ENCODE measurements at regions not wholly inside any gene's neighbourhood (a gene's known extent, or its start where the extent isn't known, plus 50 kb on each side); places are given as distances from the start of the nearest gene placed in this dataset.

- Histone ChIP-seq H3K23me2 (ENCODE audit: low read depth, low read length) (no peaks in the 10 kb centered on the region), H3K23ac (ENCODE audit: insufficient read length) (no peak overlapping the region), H4K8ac (ENCODE audit: extremely low read depth, insufficient read depth, low read length) (no peak overlapping the region), H4K20me1 (replicated peaks in 1 of 2; ENCODE audit: control insufficient read depth in 1 of 2, insufficient read depth in 2 of 2, low read length in 2 of 2) (no peaks in the 10 kb centered on the region), H2BK5ac (ENCODE audit: low read depth, low read length) (no peak overlapping the region), H2BK15ac (ENCODE audit: low read length) (no peak overlapping the region), H4K5ac (ENCODE audit: insufficient read length, low read depth, low read length) (no peak overlapping the region), H3K9ac (replicated peaks in 1 of 4; ENCODE audit: extremely low read depth in 1 of 4, low read depth in 3 of 4, low read length in 3 of 4) (no peak overlapping the region), H3K18ac (ENCODE audit: extremely low read depth, low read length) (no peak overlapping the region), H3K4ac (replicated peaks; ENCODE audit: insufficient read length, low read depth, low read length) (no peak overlapping the region), H3K79me1 (ENCODE audit: low read depth, low read length) (no peaks in the 10 kb centered on the region), H3K56ac (replicated peaks; ENCODE audit: insufficient read length, low read depth, low read length) (no peak overlapping the region), H2AK5ac (ENCODE audit: low read depth, low read length) (no peak overlapping the region), H2BK20ac (ENCODE audit: low read length) (no peak overlapping the region), H3K36me3 (ENCODE audit: control insufficient read depth in 2 of 4, insufficient read depth in 4 of 4, low read length in 3 of 4) (no peaks in the 10 kb centered on the region), H3K4me2 (ENCODE audit: insufficient read depth in 1 of 2, low read depth in 2 of 2, low read length in 2 of 2) (no peak overlapping the region), H3K4me3 (ENCODE audit: extremely low read depth in 1 of 4, insufficient read depth in 2 of 4, low read depth in 3 of 4, low read length in 4 of 4) (no peak overlapping the region), H2BK12ac (ENCODE audit: low read depth, low read length) (no peak overlapping the region), H3K4me1 (replicated peaks in 1 of 4; ENCODE audit: control insufficient read depth in 3 of 4, insufficient read depth in 4 of 4, low read length in 3 of 4) (no peaks in the 10 kb centered on the region), H4K91ac (replicated peaks; ENCODE audit: insufficient read length, low read length) (no peak overlapping the region), H2BK120ac (replicated peaks; ENCODE audit: low read depth, low read length) (no peak overlapping the region), H3K27ac (ENCODE audit: low read depth, low read length) (no peak overlapping the region), H3K9me3 (ENCODE audit: insufficient read depth in 2 of 2, low read depth in 1 of 2, low read length in 1 of 2) (no peaks in the 10 kb centered on the region), H2AFZ (ENCODE audit: low read length) (no peak overlapping the region), H3K79me2 (ENCODE audit: control insufficient read depth in 1 of 2, insufficient read depth in 2 of 2, low read length in 2 of 2) (no peaks in the 10 kb centered on the region), H3K27me3 (replicated peaks in 1 of 4; ENCODE audit: control insufficient read depth in 3 of 4, extremely low read depth in 1 of 4, insufficient read depth in 3 of 4, low read length in 3 of 4) (no peaks in the 10 kb centered on the region), H3K14ac (ENCODE audit: insufficient read length) (no peak overlapping the region)
- CTCF ChIA-PET (ENCODE audit: partially characterized antibody), result no interaction called here
- POLR2A ChIA-PET (ENCODE audit: partially characterized antibody), result no interaction called here
- no peak for DNase-seq (ENCODE audit: low read depth in 1 of 2, low spot score in 2 of 2)
- TF ChIP-seq SRF (IDR thresholded peaks at IDR 0.05; ENCODE audit: low read depth, low read length), result no peak
- TF ChIP-seq TBP (IDR thresholded peaks at IDR 0.05; ENCODE audit: low read depth, low read length), result no peak
- no peak for TF ChIP-seq KDM1A (IDR thresholded peaks at IDR 0.05; ENCODE audit: borderline replicate concordance, low read length)
- TF ChIP-seq YY1 (IDR thresholded peaks at IDR 0.05; ENCODE audit: low read depth, low read length), result no peak
- TF ChIP-seq RAD21 (IDR thresholded peaks at IDR 0.05 in 1 of 2, conservative IDR thresholded peaks at IDR 0.05 in 1 of 2; ENCODE audit: low read depth in 2 of 2, low read length in 2 of 2), result no peak
- no peak for FAIRE-seq
Measured at GRCh38 chr3:22189616-22190015, 438.6 kb upstream of the ZNF385D start.

Data from H1 (cell line).